GM03348 (cell line): ENCODE measurements at regions not wholly inside any gene's neighbourhood (a gene's known extent, or its start where the extent isn't known, plus 50 kb on each side); places are given as distances from the start of the nearest gene placed in this dataset.
A peak's percentile ranks its signal among the peaks of the same experiment; 100 is the strongest.

Experiments used
- DNase-seq: peaks from one replicate; pipeline ENCODE4 v3.0.0; 2012; ENCODE audit warnings: low spot score

- peak; percentile 87 for DNase-seq
These were observed 215.2 kb downstream of the RPS24 start for GRCh38 chr10:78248651-78249464.

GRCh38 chr10:78249690-78250089 lies 216.0 kb downstream of the RPS24 start:
- no peak for DNase-seq

- no peak for DNase-seq
These were observed 216.8 kb downstream of the RPS24 start for GRCh38 chr10:78250313-78251015.

GRCh38 chr10:78251016-78251385 lies 217.3 kb downstream of the RPS24 start:
- no peak for DNase-seq

- no peak for DNase-seq
These were observed 218.6 kb downstream of the RPS24 start for GRCh38 chr10:78252286-78252685.

GRCh38 chr10:78253063-78253853 lies 219.6 kb downstream of the RPS24 start:
- DNase-seq, result no peak

- no peak for DNase-seq
These were observed 220.3 kb downstream of the RPS24 start for GRCh38 chr10:78254013-78254412.

GRCh38 chr10:78255214-78255613 lies 221.6 kb downstream of the RPS24 start:
- no peak for DNase-seq

- peak; percentile 91 for DNase-seq
These were observed 222.4 kb downstream of the RPS24 start for GRCh38 chr10:78255796-78256638.

- no peak for DNase-seq
These were observed 224.8 kb downstream of the RPS24 start for GRCh38 chr10:78258323-78259030.

- DNase-seq, result no peak
These were observed 225.7 kb downstream of the RPS24 start for GRCh38 chr10:78259391-78259790.

GRCh38 chr10:78260141-78260540 lies 226.5 kb downstream of the RPS24 start:
- DNase-seq, result no peak

- DNase-seq, result no peak
These were observed 227.0 kb downstream of the RPS24 start for GRCh38 chr10:78260680-78261079.

GRCh38 chr10:78261291-78261690 lies 227.6 kb downstream of the RPS24 start:
- DNase-seq, result no peak

- no peak for DNase-seq
These were observed 229.2 kb downstream of the RPS24 start for GRCh38 chr10:78262860-78263259.

- peak; percentile 90 for DNase-seq
These were observed 229.9 kb downstream of the RPS24 start for GRCh38 chr10:78263521-78263988.

GRCh38 chr10:78264361-78264760 lies 230.7 kb downstream of the RPS24 start:
- DNase-seq, result no peak

GRCh38 chr10:78266741-78267469 lies 233.2 kb downstream of the RPS24 start:
- peak; percentile 67 for DNase-seq

GRCh38 chr10:78267598-78267997 lies 233.9 kb downstream of the RPS24 start:
- peak; percentile 63 for DNase-seq

GRCh38 chr10:78269060-78269459 lies 235.4 kb downstream of the RPS24 start:
- DNase-seq, result no peak
